ENCODE measurements at regions not wholly inside any gene's neighbourhood (a gene's known extent, or its start where the extent isn't known, plus 50 kb on each side); places are given as distances from the start of the nearest gene placed in this dataset.

- Histone ChIP-seq H3K9me3 (ENCODE audit: low read depth, low read length, poor library complexity, severe bottlenecking) (no peaks in the 10 kb centered on the region), H3K4me1 (ENCODE audit: insufficient read depth, low read length, poor library complexity, severe bottlenecking) (no peaks in the 10 kb centered on the region), H3K27ac (ENCODE audit: low read depth, low read length, poor library complexity, severe bottlenecking) (no peak overlapping the region), H3K27me3 (replicated peaks; ENCODE audit: insufficient read depth, low read depth, low read length, poor library complexity) (no peaks in the 10 kb centered on the region), H3K4me3 (ENCODE audit: low read depth, low read length, poor library complexity, severe bottlenecking) (no peak overlapping the region), H3K36me3 (ENCODE audit: insufficient read depth, low read length, poor library complexity, severe bottlenecking) (no peaks in the 10 kb centered on the region)
- no peak for TF ChIP-seq EZH2 (IDR thresholded peaks at IDR 0.05; ENCODE audit: borderline replicate concordance, low read depth, low read length, poor library complexity, severe bottlenecking)
- no peak for TF ChIP-seq CTCF (conservative IDR thresholded peaks at IDR 0.05; ENCODE audit: low read depth, low read length)
- ChIA-PET POLR2A (ENCODE audit: low non-redundant PET) (no interaction called here), CTCF (interaction anchor here (0.6 kb wide), 1 partner anchor 346 kb away, joined by 7 read pairs; no protein-coding TSS in a partner anchor)
- no TSS peak for BruUV-seq (replicated peaks)
- intact Hi-C loops (cut with micrococcal nuclease; ENCODE audit: unreplicated experiment) = no loop called here
- no peak for DNase-seq (ENCODE audit: low spot score)
These were observed 140.1 kb downstream of the URI1 start for GRCh38 chr19:30082168-30082567.

DNA sequence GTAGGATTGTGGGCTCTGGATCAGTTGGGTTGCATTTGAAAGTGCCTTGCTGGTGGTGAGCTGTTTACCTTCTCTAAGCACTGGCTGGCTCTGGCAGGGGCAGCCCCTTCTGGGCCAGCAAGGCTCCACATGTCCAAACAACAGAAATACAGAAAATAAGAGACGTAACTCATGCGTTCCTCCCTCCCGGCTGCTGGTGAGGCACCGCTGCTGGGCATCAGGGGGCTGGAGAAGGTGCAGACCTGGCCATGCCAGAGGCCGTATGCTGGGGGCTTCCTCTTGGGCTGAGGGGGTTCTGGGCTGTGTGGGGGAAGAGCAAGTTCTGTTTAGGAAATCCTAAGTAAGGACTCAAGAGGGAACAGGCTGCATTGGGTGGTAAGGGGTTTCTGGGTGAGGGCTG lies 140.6 kb downstream of the URI1 start:
- no peak for TF ChIP-seq EZH2 (IDR thresholded peaks at IDR 0.05; ENCODE audit: borderline replicate concordance, low read depth, low read length, poor library complexity, severe bottlenecking)
- no peak for TF ChIP-seq CTCF (conservative IDR thresholded peaks at IDR 0.05; ENCODE audit: low read depth, low read length)
- H3K4me3 ChIP-seq (ENCODE audit: low read depth, low read length, poor library complexity, severe bottlenecking) = no peak overlapping the region
- POLR2A ChIA-PET (ENCODE audit: low non-redundant PET) = no interaction called here
- no peaks in the 10 kb centered on the region for H3K4me1 ChIP-seq (ENCODE audit: insufficient read depth, low read length, poor library complexity, severe bottlenecking)
- no peaks in the 10 kb centered on the region for H3K36me3 ChIP-seq (ENCODE audit: insufficient read depth, low read length, poor library complexity, severe bottlenecking)
- DNase-seq (ENCODE audit: low spot score) = no peak
- intact Hi-C loops (cut with micrococcal nuclease; ENCODE audit: unreplicated experiment) = no loop called here
- CTCF ChIA-PET = no interaction called here
- H3K27ac ChIP-seq (ENCODE audit: low read depth, low read length, poor library complexity, severe bottlenecking) = no peak overlapping the region
- no peaks in the 10 kb centered on the region for H3K27me3 ChIP-seq (replicated peaks; ENCODE audit: insufficient read depth, low read depth, low read length, poor library complexity)
- no peaks in the 10 kb centered on the region for H3K9me3 ChIP-seq (ENCODE audit: low read depth, low read length, poor library complexity, severe bottlenecking)
- BruUV-seq (replicated peaks) = no TSS peak

GRCh38 chr19:30083125-30083681 lies 141.2 kb downstream of the URI1 start:
- ChIA-PET POLR2A (ENCODE audit: low non-redundant PET) (no interaction called here), CTCF (no interaction called here)
- TF ChIP-seq CTCF (conservative IDR thresholded peaks at IDR 0.05; ENCODE audit: low read depth, low read length) (no peak), EZH2 (IDR thresholded peaks at IDR 0.05; ENCODE audit: borderline replicate concordance, low read depth, low read length, poor library complexity, severe bottlenecking) (no peak)
- no peak overlapping the region for H3K27ac ChIP-seq (ENCODE audit: low read depth, low read length, poor library complexity, severe bottlenecking)
- H3K4me3 ChIP-seq (ENCODE audit: low read depth, low read length, poor library complexity, severe bottlenecking) = no peak overlapping the region
- H3K9me3 ChIP-seq (ENCODE audit: low read depth, low read length, poor library complexity, severe bottlenecking) = no peaks in the 10 kb centered on the region
- intact Hi-C loops (cut with micrococcal nuclease; ENCODE audit: unreplicated experiment) = no loop called here
- BruUV-seq (replicated peaks) = no TSS peak
- H3K4me1 ChIP-seq (ENCODE audit: insufficient read depth, low read length, poor library complexity, severe bottlenecking) = no peaks in the 10 kb centered on the region
- no peaks in the 10 kb centered on the region for H3K27me3 ChIP-seq (replicated peaks; ENCODE audit: insufficient read depth, low read depth, low read length, poor library complexity)
- H3K36me3 ChIP-seq (ENCODE audit: insufficient read depth, low read length, poor library complexity, severe bottlenecking) = no peaks in the 10 kb centered on the region
- DNase-seq (ENCODE audit: low spot score) = no peak
